Muscle of back (tissue), 3 donors: ENCODE measurements at regions not wholly inside any gene's neighbourhood (a gene's known extent, or its start where the extent isn't known, plus 50 kb on each side); places are given as distances from the start of the nearest gene placed in this dataset.
"Not testable (repeated sequence)": the region's sequence is repeated elsewhere in the genome, so short reads cannot be mapped to it uniquely, and the experiment has no call there.

Experiments
- DNase-seq, 3 donors: peaks; one replicate each; pipeline versions ENCODE4 v3.0.0 to v3.0.0-alpha.2; 2013

DNA sequence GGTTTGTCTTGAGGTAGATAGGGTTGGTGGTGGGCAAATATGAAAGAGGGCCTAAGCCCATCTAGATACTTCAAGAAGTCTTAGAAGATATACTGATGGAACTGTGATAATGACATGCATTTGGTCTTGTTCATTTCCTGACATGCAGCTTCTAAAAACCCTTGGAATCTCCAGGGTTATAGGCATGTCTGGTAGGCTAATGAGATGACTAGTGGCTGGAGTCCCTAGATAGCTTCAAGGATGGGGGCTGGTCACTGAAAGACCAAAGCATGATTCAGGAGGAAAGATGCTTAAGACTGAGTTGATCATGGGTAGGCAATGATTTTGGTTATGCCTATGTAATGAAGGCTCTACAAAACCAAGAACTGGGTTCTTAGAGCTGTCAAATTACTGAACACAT lies 217.9 kb upstream of the MOCS1 start:
- DNase-seq = no peak

- DNase-seq = no peak
These were observed 214.8 kb upstream of the MOCS1 start for GRCh38 chr6:40148882-40149573.

GRCh38 chr6:40146902-40147301 lies 212.6 kb upstream of the MOCS1 start:
- no peak for DNase-seq

DNA sequence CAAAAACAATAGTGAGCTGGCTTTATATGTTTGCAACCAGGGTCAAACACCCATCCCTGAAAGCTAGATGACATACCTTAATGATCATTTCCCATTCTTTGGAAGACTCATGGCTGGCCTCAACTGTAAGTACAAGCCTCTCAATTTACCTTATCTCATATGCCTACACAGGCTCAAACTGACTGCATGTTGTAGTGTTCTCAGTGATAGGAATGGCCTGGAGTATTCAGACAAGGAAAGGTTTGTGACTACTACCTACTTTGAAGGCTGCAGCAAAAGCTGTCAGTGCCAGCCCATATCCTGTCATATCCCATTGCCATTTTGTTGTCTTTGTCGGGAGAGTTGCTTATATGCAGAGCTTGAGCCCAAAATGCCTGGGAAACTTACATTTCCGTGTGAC lies 205.2 kb upstream of the MOCS1 start:
- DNase-seq = no peak

- no peak for DNase-seq
These were observed 204.0 kb upstream of the MOCS1 start for GRCh38 chr6:40138273-40138720.

- no peak for DNase-seq
These were observed 201.3 kb upstream of the MOCS1 start for GRCh38 chr6:40135491-40136072.

- not testable (repeated sequence) for DNase-seq
These were observed 199.7 kb upstream of the MOCS1 start for GRCh38 chr6:40133981-40134380.

DNA sequence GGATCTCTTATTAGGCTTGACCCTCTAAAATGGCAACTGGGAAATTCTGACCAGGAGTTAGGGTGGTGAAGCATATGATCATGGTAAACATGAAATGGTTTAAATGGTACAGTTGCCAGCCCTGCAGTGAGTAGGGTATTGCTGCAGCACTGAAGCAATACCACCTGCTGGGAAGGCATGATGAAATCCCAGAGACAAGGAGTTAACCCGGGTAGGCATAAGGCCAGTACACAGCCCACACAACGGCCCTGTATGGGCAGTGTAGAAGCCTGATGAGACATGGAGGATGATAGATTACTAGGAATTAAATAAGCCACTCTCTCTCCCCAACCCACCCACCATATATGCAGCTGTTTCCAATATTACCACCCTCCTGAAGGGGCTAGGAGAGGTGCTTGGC lies 197.4 kb upstream of the MOCS1 start:
- DNase-seq = no peak

- DNase-seq = no peak
These were observed 193.9 kb upstream of the MOCS1 start for GRCh38 chr6:40128127-40128526.

DNA sequence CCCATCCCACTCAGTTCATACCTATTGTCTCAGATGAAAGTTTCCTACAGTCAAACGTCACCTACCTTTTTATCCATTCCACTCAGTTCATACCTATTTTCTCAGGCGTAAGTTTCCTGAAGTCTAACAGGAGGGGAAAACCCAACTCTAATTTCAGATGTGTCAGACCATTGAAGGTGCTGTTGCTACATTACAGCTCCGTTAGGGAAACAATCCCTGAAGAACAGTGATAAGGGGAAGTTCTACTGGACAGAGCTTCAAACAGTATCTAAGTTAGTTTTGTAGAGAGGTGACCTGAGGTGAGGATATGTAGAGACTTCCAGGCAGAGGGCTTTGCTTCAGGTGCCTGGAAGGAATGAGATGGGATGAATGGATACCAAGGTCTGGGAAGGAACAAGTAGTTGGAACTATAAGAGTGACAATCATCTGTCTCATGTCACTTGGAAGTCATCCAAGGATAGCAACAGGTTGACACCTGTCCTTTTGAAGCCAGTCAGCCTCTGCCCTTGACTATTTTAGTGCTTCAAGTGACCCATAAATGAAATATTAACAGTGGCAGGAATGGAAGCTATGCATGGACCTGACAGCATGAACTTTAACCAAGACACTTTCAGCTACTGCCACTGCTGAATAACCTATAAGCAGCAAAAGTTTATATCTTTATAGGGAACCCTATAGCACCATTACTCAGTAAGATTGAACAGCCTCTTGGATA lies 191.6 kb upstream of the MOCS1 start:
- DNase-seq = no peak

GRCh38 chr6:40124924-40125323 lies 190.7 kb upstream of the MOCS1 start:
- DNase-seq = no peak

- no peak for DNase-seq
These were observed 182.6 kb upstream of the MOCS1 start for GRCh38 chr6:40116832-40117231.

DNA sequence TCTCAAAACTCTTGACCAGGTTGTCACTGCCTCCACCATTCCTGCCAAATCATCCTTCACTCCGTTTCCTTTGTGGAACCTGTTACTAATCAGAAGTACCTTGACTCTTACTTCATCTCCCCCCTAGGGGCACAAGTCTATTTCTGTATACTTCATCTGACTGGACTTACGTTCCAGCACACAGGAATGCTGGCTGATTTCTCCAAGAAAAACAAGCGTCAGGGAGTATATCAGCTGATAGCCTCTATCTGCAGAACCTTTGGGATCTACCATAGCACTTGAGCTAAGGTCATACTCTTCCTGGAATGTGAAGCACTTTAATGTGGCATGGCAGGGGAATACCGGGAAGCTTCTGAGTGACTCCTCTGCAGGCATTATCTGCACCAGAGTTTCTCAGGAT lies 178.1 kb upstream of the MOCS1 start:
- no peak for DNase-seq

DNA sequence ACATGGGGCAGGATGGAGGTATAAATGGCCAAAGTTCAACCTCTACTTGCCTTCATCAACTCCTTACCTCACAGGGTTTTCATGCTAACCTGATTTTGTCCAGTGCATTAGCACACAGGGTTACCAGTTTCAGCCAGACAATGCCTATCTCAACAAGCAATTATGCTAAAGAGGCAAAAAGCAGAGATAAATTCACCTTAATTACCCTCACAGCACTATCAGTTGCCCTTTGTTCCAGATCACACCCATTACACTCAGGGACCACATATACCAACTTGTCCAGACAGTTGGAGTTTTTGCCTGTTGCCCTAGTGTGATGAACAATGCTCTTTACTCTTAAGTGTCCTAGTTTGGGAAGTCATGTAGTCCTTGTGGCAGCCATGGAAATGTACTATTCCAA lies 174.5 kb upstream of the MOCS1 start:
- DNase-seq = no peak

DNA sequence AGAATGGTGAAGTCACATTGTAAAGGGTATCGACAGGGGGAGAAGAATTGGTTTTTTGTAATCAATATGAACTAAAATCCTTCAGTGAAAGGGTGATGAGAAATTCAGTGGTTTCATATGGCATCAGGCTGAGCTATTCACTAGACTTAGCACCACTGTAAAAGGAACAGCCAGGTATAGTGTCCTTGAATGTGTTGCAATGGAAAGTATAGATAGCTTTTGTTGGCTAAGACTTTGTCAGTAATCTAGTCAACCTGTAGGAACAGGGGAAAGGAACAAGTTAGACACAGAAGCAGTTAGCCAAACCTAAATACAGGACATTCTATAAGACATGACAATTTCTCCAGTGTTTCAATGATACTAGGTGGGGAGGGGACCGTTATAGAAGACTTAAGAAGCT lies 172.6 kb upstream of the MOCS1 start:
- no peak for DNase-seq

DNA sequence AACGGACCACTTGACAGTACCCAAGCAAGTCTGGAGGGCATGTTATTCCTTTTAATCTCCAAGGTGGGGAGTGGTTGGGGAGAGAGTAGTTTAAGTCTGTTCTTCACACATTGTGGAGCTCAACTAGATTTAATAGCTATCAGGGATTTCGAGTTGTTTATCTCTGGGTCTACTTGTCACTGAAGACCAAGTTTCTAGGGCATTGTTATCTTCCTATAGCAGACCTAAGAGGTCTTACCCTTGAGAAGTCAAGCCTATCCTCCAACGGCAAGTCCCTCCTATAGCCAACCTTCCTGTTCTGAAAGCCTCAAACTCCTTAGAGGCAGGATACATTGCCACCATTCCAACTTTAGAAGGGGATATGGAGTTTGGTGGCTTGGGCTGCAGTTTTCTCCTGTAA lies 164.5 kb upstream of the MOCS1 start:
- DNase-seq = no peak

DNA sequence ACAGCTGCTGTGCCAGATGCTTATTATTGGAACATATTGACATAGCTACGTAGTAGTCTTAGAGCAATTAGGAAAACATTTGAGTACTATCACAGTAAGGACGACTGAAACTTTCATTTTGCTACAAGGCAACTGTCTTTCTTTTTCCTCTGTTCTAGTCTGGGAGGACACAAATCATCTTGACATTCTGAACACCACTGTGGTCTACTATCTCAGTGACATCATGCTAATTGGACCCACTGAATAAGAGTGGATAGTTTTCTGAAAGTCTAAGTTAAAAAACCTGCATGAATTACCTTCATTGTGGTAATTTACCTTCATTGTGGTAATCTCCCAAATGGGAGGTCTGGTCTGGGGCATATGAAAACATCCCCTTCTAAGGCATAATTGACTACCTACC lies 163.3 kb upstream of the MOCS1 start:
- no peak for DNase-seq

GRCh38 chr6:40083141-40083920 lies 149.1 kb upstream of the MOCS1 start:
- no peak for DNase-seq

- no peak for DNase-seq
These were observed 148.2 kb upstream of the MOCS1 start for GRCh38 chr6:40082278-40083043.

DNA sequence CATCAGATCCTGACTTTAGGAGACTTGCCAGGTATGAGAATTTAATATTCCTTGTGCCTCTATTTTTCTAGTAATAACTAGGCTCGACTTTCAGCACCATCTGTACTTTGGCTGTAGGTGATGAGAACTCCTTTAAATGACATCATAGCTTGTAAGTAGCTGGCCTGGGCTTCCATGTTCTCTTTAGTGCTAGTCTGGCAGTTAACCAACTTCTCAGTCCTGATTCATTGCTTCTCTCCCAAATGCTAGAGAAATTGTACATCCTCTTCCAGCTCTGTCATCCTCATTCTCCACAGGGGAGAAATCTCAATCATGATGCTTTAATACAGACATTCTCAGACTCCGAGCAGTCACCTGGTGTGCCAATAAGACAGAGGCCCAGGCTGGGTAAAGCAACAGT lies 143.5 kb upstream of the MOCS1 start:
- no peak for DNase-seq

GRCh38 chr6:40077315-40077714 lies 143.1 kb upstream of the MOCS1 start:
- no peak for DNase-seq
